ENCODE measurements at regions not wholly inside any gene's neighbourhood (a gene's known extent, or its start where the extent isn't known, plus 50 kb on each side); places are given as distances from the start of the nearest gene placed in this dataset.
A peak's percentile ranks its signal among the peaks of the same experiment; 100 is the strongest.

GRCh38 chr10:4058514-4059029 is 273.6 kb upstream of the KLF6 start:
- in situ Hi-C loops (cut with HindIII; ENCODE audit: low sequenced_read_pairs), result no loop called here
- DNase-seq (ENCODE audit: low spot score), result no peak

- no peak for DNase-seq (ENCODE audit: low spot score)
- in situ Hi-C loops (cut with HindIII; ENCODE audit: low sequenced_read_pairs), result no loop called here
Measured at GRCh38 chr10:4057725-4058513, 272.9 kb upstream of the KLF6 start.

- in situ Hi-C loops (cut with HindIII; ENCODE audit: low sequenced_read_pairs), result no loop called here
- no peak for DNase-seq (ENCODE audit: low spot score)
Measured at GRCh38 chr10:4057021-4057420, 272.0 kb upstream of the KLF6 start.

- no peak for DNase-seq (ENCODE audit: low spot score)
- in situ Hi-C loops (cut with HindIII; ENCODE audit: low sequenced_read_pairs), result no loop called here
Measured at GRCh38 chr10:4054656-4055435, 269.8 kb upstream of the KLF6 start.

- in situ Hi-C loops (cut with HindIII; ENCODE audit: low sequenced_read_pairs), result no loop called here
- DNase-seq (ENCODE audit: low spot score), result no peak
Measured at GRCh38 chr10:4053940-4054339, 268.9 kb upstream of the KLF6 start.

GRCh38 chr10:4051641-4052151 is 266.7 kb upstream of the KLF6 start:
- no peak for DNase-seq (ENCODE audit: low spot score)
- in situ Hi-C loops (cut with HindIII; ENCODE audit: low sequenced_read_pairs), result no loop called here

- in situ Hi-C loops (cut with HindIII; ENCODE audit: low sequenced_read_pairs), result no loop called here
Measured at GRCh38 chr10:4051011-4051640, 266.1 kb upstream of the KLF6 start.

GRCh38 chr10:4050061-4050460 is 265.1 kb upstream of the KLF6 start:
- DNase-seq (ENCODE audit: low spot score), result no peak
- in situ Hi-C loops (cut with HindIII; ENCODE audit: low sequenced_read_pairs), result no loop called here

More at GRCh38 chr10:4051011-4051640, 266.1 kb upstream of the KLF6 start:
- DNase-seq (ENCODE audit: low spot score), result peak; percentile 11

- in situ Hi-C loops (cut with HindIII; ENCODE audit: low sequenced_read_pairs), result no loop called here
- no peak for DNase-seq (ENCODE audit: low spot score)
Measured at GRCh38 chr10:4049348-4049747, 264.3 kb upstream of the KLF6 start.

GRCh38 chr10:4048236-4048864 is 263.3 kb upstream of the KLF6 start:
- DNase-seq (ENCODE audit: low spot score), result no peak
- in situ Hi-C loops (cut with HindIII; ENCODE audit: low sequenced_read_pairs), result no loop called here

GRCh38 chr10:4046712-4047354 is 261.8 kb upstream of the KLF6 start:
- peak; percentile 8 for DNase-seq (ENCODE audit: low spot score)
- in situ Hi-C loops (cut with HindIII; ENCODE audit: low sequenced_read_pairs), result no loop called here

GRCh38 chr10:4046030-4046429 is 261.0 kb upstream of the KLF6 start:
- DNase-seq (ENCODE audit: low spot score), result no peak
- in situ Hi-C loops (cut with HindIII; ENCODE audit: low sequenced_read_pairs), result no loop called here

GRCh38 chr10:4043897-4044665 is 259.1 kb upstream of the KLF6 start:
- in situ Hi-C loops (cut with HindIII; ENCODE audit: low sequenced_read_pairs), result no loop called here
- no peak for DNase-seq (ENCODE audit: low spot score)

- in situ Hi-C loops (cut with HindIII; ENCODE audit: low sequenced_read_pairs), result no loop called here
- no peak for DNase-seq (ENCODE audit: low spot score)
Measured at GRCh38 chr10:4041635-4042034, 256.6 kb upstream of the KLF6 start.

GRCh38 chr10:4038000-4038399 is 253.0 kb upstream of the KLF6 start:
- DNase-seq (ENCODE audit: low spot score), result no peak
- in situ Hi-C loops (cut with HindIII; ENCODE audit: low sequenced_read_pairs), result no loop called here

- DNase-seq (ENCODE audit: low spot score), result no peak
- in situ Hi-C loops (cut with HindIII; ENCODE audit: low sequenced_read_pairs), result no loop called here
Measured at GRCh38 chr10:4035599-4035945, 250.6 kb upstream of the KLF6 start.

- no peak for DNase-seq (ENCODE audit: low spot score)
- in situ Hi-C loops (cut with HindIII; ENCODE audit: low sequenced_read_pairs), result no loop called here
Measured at GRCh38 chr10:4034907-4035598, 250.0 kb upstream of the KLF6 start.

All from G401 (cell line).